A673 (cell line): ENCODE measurements at regions not wholly inside any gene's neighbourhood (a gene's known extent, or its start where the extent isn't known, plus 50 kb on each side); places are given as distances from the start of the nearest gene placed in this dataset.

Experiments used
- BruUV-seq: library from RNA; stranded (reverse); fragments of 400-500 nt; replicated peaks from 2 replicates; lab custom pipeline; 2021; lab: Mats Ljungman, UMichigan
- CTCF ChIA-PET: fragments of 300-600 bp; sonication (Branson Sonifier 250); formaldehyde crosslinking; loops from one replicate; lab custom pipeline; 2022; ENCODE audit warnings: antibody characterized with exemption; lab: Charles Lee
- POLR2A ChIA-PET: fragments of 300-600 bp; sonication (Branson Sonifier 250); formaldehyde crosslinking; loops from one replicate; lab custom pipeline; 2022; ENCODE audit warnings: antibody characterized with exemption; ENCODE audit not compliant: low non-redundant PET; lab: Charles Lee
- DNase-seq: peaks from one replicate; pipeline ENCODE4 v3.0.0-alpha.2; 2015; ENCODE audit warnings: low spot score
- H3K27ac ChIP-seq: fragments of 200-600 bp; sonication (generic); 2 replicates; pipeline ENCODE4 v1.5.1; 2016; ENCODE audit warnings: mixed run types, low read depth, mild to moderate bottlenecking, mixed read lengths, antibody characterized with exemption, low read length; ENCODE audit not compliant: poor library complexity, severe bottlenecking
- H3K27me3 ChIP-seq: fragments of 200-600 bp; sonication (generic); replicated peaks from 2 replicates; pipeline ENCODE4 v1.6.1; 2017; ENCODE audit warnings: mixed run types, low read depth, mild to moderate bottlenecking, mixed read lengths, antibody characterized with exemption, low read length; ENCODE audit not compliant: insufficient read depth, poor library complexity
- H3K36me3 ChIP-seq: fragments of 200-600 bp; sonication (generic); 2 replicates; pipeline ENCODE4 v1.6.1; 2016; ENCODE audit warnings: mixed run types, mild to moderate bottlenecking, mixed read lengths, antibody characterized with exemption, low read length; ENCODE audit not compliant: insufficient read depth, poor library complexity, severe bottlenecking
- H3K4me1 ChIP-seq: fragments of 200-600 bp; sonication (generic); 2 replicates; pipeline ENCODE4 v1.6.1; 2017; ENCODE audit warnings: mixed run types, mild to moderate bottlenecking, mixed read lengths, antibody characterized with exemption, low read length; ENCODE audit not compliant: insufficient read depth, poor library complexity, severe bottlenecking
- H3K4me3 ChIP-seq: fragments of 200-600 bp; sonication (generic); 2 replicates; pipeline ENCODE4 v1.5.1; 2016; ENCODE audit warnings: low read depth, mixed run types, mild to moderate bottlenecking, mixed read lengths, low read length; ENCODE audit not compliant: poor library complexity, severe bottlenecking
- H3K9me3 ChIP-seq: fragments of 200-600 bp; sonication (generic); 2 replicates; pipeline ENCODE4 v1.6.1; 2016; ENCODE audit warnings: mixed run types, low read depth, mild to moderate bottlenecking, mixed read lengths, antibody characterized with exemption, low read length; ENCODE audit not compliant: poor library complexity, severe bottlenecking
- CTCF ChIP-seq: fragments of 300-800, 200-600 bp; sonication (generic); conservative IDR thresholded peaks from 2 replicates; pipeline ENCODE4 v1.5.1; 2017; ENCODE audit warnings: low read depth, mild to moderate bottlenecking, antibody characterized with exemption, low read length, moderate library complexity, mixed read lengths
- EZH2 ChIP-seq: fragments of 200-600 bp; sonication (generic); IDR thresholded peaks from 2 replicates; pipeline ENCODE4 v1.6.1; 2017; ENCODE audit warnings: borderline replicate concordance, low read depth, mild to moderate bottlenecking, mixed read lengths, antibody characterized with exemption, low read length; ENCODE audit not compliant: poor library complexity, severe bottlenecking
- intact Hi-C: fragments of 100-400 bp; cut with micrococcal nuclease; formaldehyde crosslinking; loops from one replicate; pipeline ENCODE4 v1.10.0; 2022; ENCODE audit not compliant: unreplicated experiment

DNA sequence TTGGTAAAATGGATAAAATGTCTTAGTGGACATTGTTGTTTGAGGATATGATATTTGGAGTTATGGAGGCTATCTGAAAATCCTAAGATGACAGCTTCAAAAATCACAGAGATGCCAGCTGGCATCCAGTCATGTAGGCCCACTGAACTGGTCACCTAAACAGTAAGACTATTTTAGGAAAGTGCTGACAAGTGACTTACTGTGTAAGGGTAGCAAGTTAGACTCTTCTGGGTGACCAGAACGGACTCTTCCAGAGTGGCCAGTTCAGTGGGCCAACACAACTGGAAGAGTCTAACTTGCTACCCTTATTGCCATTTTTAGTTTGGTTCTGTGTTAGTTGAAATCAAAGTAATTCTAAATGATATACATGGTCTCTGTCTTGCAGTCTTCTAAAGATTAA lies 61.4 kb upstream of the ATP8A1 start:
- ChIA-PET POLR2A (no interaction called here), CTCF (no interaction called here)
- no peaks in the 10 kb centered on the region for H3K27me3 ChIP-seq
- DNase-seq = no peak
- intact Hi-C loops = no loop called here
- no peak overlapping the region for H3K27ac ChIP-seq
- H3K4me1 ChIP-seq = no peaks in the 10 kb centered on the region
- no peaks in the 10 kb centered on the region for H3K9me3 ChIP-seq
- no peaks in the 10 kb centered on the region for H3K36me3 ChIP-seq
- BruUV-seq = no TSS peak
- no peak for TF ChIP-seq EZH2
- TF ChIP-seq CTCF = no peak
- H3K4me3 ChIP-seq = no peak overlapping the region

GRCh38 chr4:42716996-42717395 lies 60.1 kb upstream of the ATP8A1 start:
- intact Hi-C loops = no loop called here
- Histone ChIP-seq H3K27ac (no peak overlapping the region), H3K4me1 (no peaks in the 10 kb centered on the region), H3K9me3 (no peaks in the 10 kb centered on the region), H3K36me3 (no peaks in the 10 kb centered on the region), H3K27me3 (no peaks in the 10 kb centered on the region), H3K4me3 (no peak overlapping the region)
- POLR2A ChIA-PET = no interaction called here
- CTCF ChIA-PET = no interaction called here
- no TSS peak for BruUV-seq
- TF ChIP-seq EZH2 (no peak), CTCF (no peak)
- DNase-seq = no peak

GRCh38 chr4:42715807-42716482 lies 59.0 kb upstream of the ATP8A1 start:
- no TSS peak for BruUV-seq
- H3K4me3 ChIP-seq = no peak overlapping the region
- H3K9me3 ChIP-seq = no peaks in the 10 kb centered on the region
- ChIA-PET CTCF (no interaction called here), POLR2A (interaction anchor here (0.7 kb wide), 1 partner anchor 698 kb away, joined by 3 read pairs; no protein-coding TSS in a partner anchor)
- H3K4me1 ChIP-seq = no peaks in the 10 kb centered on the region
- H3K36me3 ChIP-seq = no peaks in the 10 kb centered on the region
- no peak for TF ChIP-seq CTCF
- TF ChIP-seq EZH2 = no peak
- H3K27me3 ChIP-seq = no peaks in the 10 kb centered on the region
- H3K27ac ChIP-seq = no peak overlapping the region
- no peak for DNase-seq
- intact Hi-C loops = no loop called here
